OCI-LY3 (cell line): ENCODE measurements at regions not wholly inside any gene's neighbourhood (a gene's known extent, or its start where the extent isn't known, plus 50 kb on each side); places are given as distances from the start of the nearest gene placed in this dataset.

Experiments
- H2AFZ ChIP-seq: fragments of 200-600, 300-600 bp; shearing (Covaris generic); 2 replicates; pipeline ENCODE4 v1.6.0; 2014; ENCODE audit warnings: antibody characterized with exemption, low read depth, low read length
- H3K27ac ChIP-seq: fragments of 200-600, 300-600 bp; sonication (generic); 2 replicates; pipeline ENCODE4 v1.5.1; 2014; ENCODE audit warnings: mild to moderate bottlenecking, low read length, moderate library complexity, mixed read lengths
- H3K27me3 ChIP-seq: fragments of 200-600, 300-600 bp; sonication (generic); 2 replicates; pipeline ENCODE4 v1.6.1; 2014; ENCODE audit warnings: low read depth, low read length, mixed read lengths
- H3K36me3 ChIP-seq: fragments of 200-600, 300-600 bp; sonication (generic); replicated peaks from 2 replicates; pipeline ENCODE3; 2014; ENCODE audit warnings: low read depth, low read length, mixed read lengths
- H3K4me1 ChIP-seq: fragments of 300-600, 200-600 bp; sonication (generic); 2 replicates; pipeline ENCODE4 v1.6.1; 2014; ENCODE audit warnings: low read length, mixed read lengths
- H3K4me2 ChIP-seq: fragments of 200-600, 300-600 bp; sonication (generic); 2 replicates; pipeline ENCODE4 v1.6.1; 2014; ENCODE audit warnings: low read length, mixed read lengths
- H3K4me3 ChIP-seq: fragments of 300-600, 200-600 bp; sonication (generic); 2 replicates; pipeline ENCODE4 v1.5.1; 2014; ENCODE audit warnings: antibody characterized with exemption, mild to moderate bottlenecking, low read length, moderate library complexity
- H3K79me2 ChIP-seq: fragments of 300-600, 200-600 bp; shearing (Covaris generic); 2 replicates; pipeline ENCODE4 v1.6.1; 2014; ENCODE audit warnings: mild to moderate bottlenecking, low read length, mixed read lengths
- H3K9ac ChIP-seq: fragments of 300-600, 200-600 bp; shearing (Covaris generic); 2 replicates; pipeline ENCODE4 v1.6.0; 2014; ENCODE audit warnings: mild to moderate bottlenecking, low read length, moderate library complexity
- H3K9me3 ChIP-seq: fragments of 200-600, 300-600 bp; shearing (Covaris generic); 2 replicates; pipeline ENCODE4 v1.6.1; 2014; ENCODE audit warnings: low read length, mixed read lengths; ENCODE audit not compliant: insufficient read depth
- H4K20me1 ChIP-seq: fragments of 200-600, 300-600 bp; sonication (generic); 2 replicates; pipeline ENCODE4 v1.6.1; 2016; ENCODE audit warnings: low read length, mixed read lengths; ENCODE audit not compliant: insufficient read depth
- CTCF ChIP-seq: fragments of 200-600, 300-600 bp; sonication (generic); IDR thresholded peaks from 2 replicates; pipeline ENCODE4 v1.5.1; 2014; ENCODE audit warnings: antibody characterized with exemption, low read length, low read depth
- EZH2phosphoT487 ChIP-seq: fragments of 200-600 bp; shearing (Covaris generic); IDR thresholded peaks from 2 replicates; pipeline ENCODE4 v1.6.1; 2018; ENCODE audit warnings: antibody characterized with exemption, mixed run types, low read depth

GRCh38 chr11:109308551-109308950, 113.4 kb upstream of the C11orf87 start:
- Histone ChIP-seq H3K27ac (no peak overlapping the region), H2AFZ (no peak overlapping the region), H3K4me2 (no peak overlapping the region), H3K4me1 (no peaks in the 10 kb centered on the region), H3K4me3 (no peak overlapping the region), H3K9ac (no peak overlapping the region), H3K27me3 (no peaks in the 10 kb centered on the region), H3K36me3 (no peaks in the 10 kb centered on the region), H3K79me2 (no peaks in the 10 kb centered on the region), H3K9me3 (no peaks in the 10 kb centered on the region), H4K20me1 (no peaks in the 10 kb centered on the region)
- no peak for TF ChIP-seq EZH2phosphoT487
- no peak for TF ChIP-seq CTCF

GRCh38 chr11:109309153-109309552, 112.8 kb upstream of the C11orf87 start:
- H3K9me3 ChIP-seq = no peaks in the 10 kb centered on the region
- no peaks in the 10 kb centered on the region for H3K4me1 ChIP-seq
- H3K27me3 ChIP-seq = no peaks in the 10 kb centered on the region
- no peak overlapping the region for H3K27ac ChIP-seq
- H3K4me2 ChIP-seq = no peak overlapping the region
- TF ChIP-seq CTCF = no peak
- H2AFZ ChIP-seq = no peak overlapping the region
- no peak overlapping the region for H3K9ac ChIP-seq
- H3K79me2 ChIP-seq = no peaks in the 10 kb centered on the region
- H3K36me3 ChIP-seq = no peaks in the 10 kb centered on the region
- H3K4me3 ChIP-seq = no peak overlapping the region
- no peaks in the 10 kb centered on the region for H4K20me1 ChIP-seq

GRCh38 chr11:109317726-109318125, 104.3 kb upstream of the C11orf87 start:
- no peak overlapping the region for H3K4me2 ChIP-seq
- H3K27ac ChIP-seq = no peak overlapping the region
- no peaks in the 10 kb centered on the region for H3K79me2 ChIP-seq
- no peaks in the 10 kb centered on the region for H3K27me3 ChIP-seq
- no peak overlapping the region for H3K9ac ChIP-seq
- TF ChIP-seq EZH2phosphoT487 (no peak), CTCF (no peak)
- no peaks in the 10 kb centered on the region for H4K20me1 ChIP-seq
- no peaks in the 10 kb centered on the region for H3K36me3 ChIP-seq
- H2AFZ ChIP-seq = no peak overlapping the region
- peaks cover 6% of the 10 kb centered on the region; the same call in 1 of the 2 replicates for H3K4me1 ChIP-seq
- no peaks in the 10 kb centered on the region for H3K9me3 ChIP-seq
- no peak overlapping the region for H3K4me3 ChIP-seq

- peaks cover 6% of the 10 kb centered on the region; the same call in 1 of the 2 replicates for H3K4me1 ChIP-seq
- H3K27me3 ChIP-seq = no peaks in the 10 kb centered on the region
- no peaks in the 10 kb centered on the region for H3K9me3 ChIP-seq
- no peak overlapping the region for H3K4me2 ChIP-seq
- no peaks in the 10 kb centered on the region for H3K79me2 ChIP-seq
- H3K9ac ChIP-seq = no peak overlapping the region
- no peak overlapping the region for H2AFZ ChIP-seq
- no peak overlapping the region for H3K4me3 ChIP-seq
- no peaks in the 10 kb centered on the region for H4K20me1 ChIP-seq
- no peak overlapping the region for H3K27ac ChIP-seq
- TF ChIP-seq CTCF = no peak
- TF ChIP-seq EZH2phosphoT487 = no peak
- no peaks in the 10 kb centered on the region for H3K36me3 ChIP-seq
Observed at GRCh38 chr11:109320595-109320994, 101.4 kb upstream of the C11orf87 start.
